ENCODE measurements at regions not wholly inside any gene's neighbourhood (a gene's known extent, or its start where the extent isn't known, plus 50 kb on each side); places are given as distances from the start of the nearest gene placed in this dataset.
"Not testable (repeated sequence)": the region's sequence is repeated elsewhere in the genome, so short reads cannot be mapped to it uniquely, and the experiment has no call there.

DNA sequence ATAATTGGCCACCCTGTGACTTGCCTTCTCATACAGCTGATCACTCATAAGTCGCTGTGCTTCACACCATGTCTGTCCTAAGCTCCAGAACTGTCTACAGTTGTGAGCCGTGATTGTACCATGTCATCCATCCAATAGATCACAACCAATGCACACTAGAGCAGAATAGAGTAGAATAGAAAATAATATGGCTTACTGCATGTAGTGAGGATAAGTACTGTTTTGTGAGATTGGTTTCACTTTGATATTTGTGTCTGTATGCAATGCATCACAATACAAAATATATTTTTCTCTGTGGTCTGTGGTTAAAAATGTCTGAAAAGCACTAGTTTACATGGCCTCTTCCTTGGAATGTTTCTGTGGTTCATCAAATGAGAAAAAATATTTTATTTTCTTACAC is 237.6 kb upstream of the PRKD1 start:
- DNase-seq: no peak

DNA sequence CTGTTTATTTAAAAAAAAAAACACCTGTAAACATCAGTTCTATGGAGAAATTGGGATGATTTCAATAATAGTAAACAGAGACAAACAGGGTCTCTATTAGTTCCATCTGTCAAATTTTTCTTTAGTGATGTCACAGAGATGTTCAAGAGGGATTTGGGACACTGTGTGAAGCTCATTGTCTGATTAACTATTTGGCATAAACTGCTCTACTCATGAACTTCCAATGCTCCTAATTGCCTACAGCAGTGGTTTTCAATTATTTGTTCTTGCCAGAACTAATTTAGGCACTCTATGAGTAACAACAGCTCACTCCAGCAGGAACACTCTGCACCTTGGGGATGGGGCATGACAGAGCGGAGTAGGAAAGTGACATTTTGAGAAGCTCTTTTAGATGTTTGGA is 250.1 kb upstream of the PRKD1 start:
- DNase-seq: no peak

DNA sequence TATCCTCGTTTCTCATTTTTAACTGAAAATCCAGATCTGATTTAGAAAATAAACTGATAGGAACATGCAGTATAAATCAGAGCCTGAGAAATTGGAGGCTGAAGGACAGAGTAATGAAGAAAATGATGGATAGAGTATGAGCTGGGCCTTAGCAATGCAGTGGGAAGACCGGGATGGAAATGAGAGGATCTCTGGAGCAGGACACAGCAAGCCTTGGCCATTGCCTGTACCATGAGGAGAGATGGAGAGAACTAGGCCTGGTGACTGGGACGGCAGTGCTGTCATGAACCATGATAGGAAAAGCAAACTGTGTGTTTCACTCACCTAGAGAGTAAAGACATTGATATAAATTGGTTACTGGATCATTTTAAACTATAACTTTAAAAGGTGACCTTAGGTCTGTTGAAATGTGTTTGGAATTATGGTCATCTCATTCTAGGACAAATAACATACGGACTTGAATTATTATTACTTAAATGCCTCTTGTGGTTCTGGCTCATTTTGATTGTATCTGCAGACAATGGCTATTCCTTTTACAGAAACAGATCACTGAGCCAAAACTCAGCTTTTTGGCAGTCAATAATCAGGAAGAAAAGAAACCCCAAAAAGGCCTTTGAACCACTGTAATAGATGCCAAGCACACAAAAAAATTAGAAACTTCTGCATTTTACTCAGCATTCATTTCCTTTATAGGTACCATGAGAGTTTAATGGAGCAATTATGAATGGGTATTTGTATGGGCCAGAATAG is 251.9 kb upstream of the PRKD1 start:
- DNase-seq: no peak

DNA sequence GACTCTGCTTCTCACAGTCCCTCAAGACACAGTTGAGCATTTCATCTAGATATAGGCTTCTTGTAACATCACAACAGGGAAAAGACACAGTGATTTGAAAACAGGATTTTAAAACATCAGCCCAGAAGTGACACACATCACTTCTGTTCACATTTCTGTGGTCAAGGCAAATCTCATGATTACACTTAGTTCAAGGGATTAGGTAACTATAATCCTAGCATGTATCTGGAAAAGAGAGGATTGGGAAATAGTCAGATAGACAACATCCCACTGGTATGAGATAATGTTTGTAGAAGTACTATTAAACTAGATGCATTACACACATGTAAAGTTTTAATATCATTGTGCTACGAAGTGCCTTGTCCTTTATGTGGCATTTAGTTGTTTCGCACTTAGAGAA is 252.6 kb upstream of the PRKD1 start:
- no peak for DNase-seq

DNA sequence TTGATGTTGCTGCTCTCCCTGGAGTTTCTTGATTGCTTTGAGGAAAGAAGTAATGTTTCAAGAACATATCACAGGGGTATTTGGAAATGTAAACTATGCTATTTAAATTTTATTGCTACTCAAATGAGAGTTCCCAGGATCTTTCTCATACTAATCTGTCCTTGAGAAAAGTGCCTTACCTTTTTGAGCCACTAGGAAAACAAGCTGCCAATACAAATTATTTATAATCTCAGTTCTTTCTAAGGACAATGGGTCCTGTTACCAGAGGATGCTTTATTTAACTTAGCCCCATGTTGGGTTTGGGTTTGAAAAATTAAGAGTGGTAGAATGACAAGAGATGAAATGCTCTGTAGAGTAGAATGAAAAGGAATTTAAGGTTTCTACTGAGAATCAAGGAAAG is 258.2 kb upstream of the PRKD1 start:
- no peak for DNase-seq

DNA sequence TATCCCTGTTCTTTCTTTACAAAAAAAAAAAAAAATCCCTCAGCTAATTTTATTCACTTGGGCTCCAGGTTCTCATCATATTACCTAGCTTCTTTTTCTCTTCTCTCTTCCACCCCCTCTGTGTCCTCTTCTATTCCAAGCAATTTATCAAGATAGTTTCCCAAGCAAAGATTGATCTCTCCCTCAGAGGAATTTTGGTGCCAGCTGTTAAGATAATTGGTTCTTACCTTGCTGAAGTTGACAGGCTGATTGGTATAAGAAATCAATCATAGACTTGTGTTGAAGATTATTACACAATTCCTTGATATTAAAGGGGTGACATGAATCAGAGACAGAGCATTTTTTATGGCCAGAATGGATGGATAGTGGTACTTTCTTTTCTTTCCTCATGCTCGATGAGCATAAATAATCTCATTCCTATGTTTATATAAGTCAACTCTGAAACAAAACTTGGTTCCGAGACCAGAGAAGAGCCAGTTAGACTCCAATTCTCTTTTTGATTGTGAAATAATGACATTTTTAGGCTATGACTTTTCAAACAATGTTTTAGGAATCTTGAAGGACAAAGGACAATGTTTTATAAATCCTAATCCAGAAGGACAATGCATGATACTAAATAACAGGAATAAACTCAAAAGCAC is 264.1 kb upstream of the PRKD1 start:
- no peak for DNase-seq

DNA sequence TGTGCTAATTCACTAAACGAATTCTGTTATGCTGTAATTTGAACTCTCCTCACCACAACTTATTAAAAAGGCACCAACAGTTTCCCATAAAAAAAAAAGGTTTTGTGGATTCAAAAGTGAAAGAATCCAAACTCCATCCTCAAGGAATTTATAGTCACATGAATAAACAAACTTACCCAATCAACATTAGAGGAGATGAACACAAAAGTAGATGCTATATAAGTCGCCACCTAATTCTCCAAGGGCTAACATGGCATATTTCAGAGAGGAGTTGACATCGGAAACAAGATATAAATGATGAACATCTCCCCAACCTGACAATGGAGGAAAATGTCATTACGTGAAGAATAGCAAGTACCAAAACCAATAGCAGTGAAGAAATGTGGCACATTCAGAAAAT is 265.5 kb upstream of the PRKD1 start:
- no peak for DNase-seq

DNA sequence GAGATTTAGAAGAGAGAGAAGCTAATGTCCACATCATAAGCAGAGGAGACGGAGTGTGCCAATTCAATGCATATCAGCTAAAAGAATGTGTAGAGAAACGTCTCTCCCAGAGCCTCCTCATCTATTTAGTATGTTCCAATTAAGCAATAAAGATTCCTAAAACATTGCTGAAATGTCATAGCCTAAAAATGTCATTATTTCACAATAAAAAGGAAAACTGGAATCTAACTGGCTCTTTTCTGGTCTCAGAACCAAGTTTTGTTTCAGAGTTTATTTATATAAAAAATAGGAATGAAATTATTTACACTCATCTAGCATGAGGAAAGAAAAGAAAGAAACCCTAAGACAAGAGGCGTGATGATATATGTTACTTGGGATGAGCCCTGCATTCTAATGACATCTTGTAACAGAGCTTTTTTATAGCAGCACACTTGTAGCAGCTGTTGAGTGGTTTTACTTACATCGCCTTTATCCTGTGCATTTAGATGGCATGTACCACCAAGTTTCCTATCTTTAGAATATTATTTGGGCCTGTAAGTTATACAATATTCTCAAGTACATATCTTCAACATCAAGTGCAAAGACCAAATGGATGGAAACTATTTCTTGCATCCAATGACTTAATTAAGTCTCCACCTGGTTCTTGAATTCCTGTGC is 266.3 kb upstream of the PRKD1 start:
- DNase-seq: no peak

DNA sequence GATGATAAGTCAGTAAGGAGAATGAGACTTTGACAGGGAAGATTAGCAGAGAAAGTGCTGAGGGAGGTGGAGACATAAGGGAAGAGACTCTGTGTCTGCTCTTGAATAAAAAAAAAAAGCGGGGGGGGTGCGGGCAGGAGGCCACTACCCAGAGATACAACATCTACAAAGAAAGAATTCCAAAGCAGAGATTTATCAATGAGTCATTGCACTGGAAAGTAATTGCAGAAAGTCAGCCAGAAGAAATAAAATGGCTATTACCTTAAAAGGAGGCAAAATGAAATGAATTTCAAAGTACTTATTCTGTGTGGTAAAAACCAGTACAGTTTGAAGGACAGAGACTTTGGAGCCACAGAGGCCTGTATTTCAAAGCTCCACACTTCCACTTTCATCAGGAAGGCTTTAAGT is 267.1 kb upstream of the PRKD1 start:
- no peak for DNase-seq

DNA sequence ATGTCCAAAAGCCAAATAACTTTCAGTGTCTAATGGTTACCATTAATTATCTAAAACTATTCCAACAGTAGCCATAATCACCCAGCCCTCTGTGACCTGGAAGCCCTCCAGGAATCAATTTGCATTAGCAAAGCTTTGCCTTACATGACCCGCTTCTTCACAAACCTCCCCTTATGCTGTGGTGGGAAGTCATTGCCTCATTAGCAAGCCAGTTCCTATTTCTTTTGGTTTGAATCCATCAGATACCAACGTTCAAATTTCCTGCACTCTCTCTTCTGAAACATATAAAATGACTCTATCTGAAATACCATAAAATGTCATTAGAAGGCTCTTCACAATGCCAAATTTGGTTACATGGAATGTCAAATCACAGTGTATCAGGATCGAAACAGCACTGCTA is 268.3 kb upstream of the PRKD1 start:
- no peak for DNase-seq

DNA sequence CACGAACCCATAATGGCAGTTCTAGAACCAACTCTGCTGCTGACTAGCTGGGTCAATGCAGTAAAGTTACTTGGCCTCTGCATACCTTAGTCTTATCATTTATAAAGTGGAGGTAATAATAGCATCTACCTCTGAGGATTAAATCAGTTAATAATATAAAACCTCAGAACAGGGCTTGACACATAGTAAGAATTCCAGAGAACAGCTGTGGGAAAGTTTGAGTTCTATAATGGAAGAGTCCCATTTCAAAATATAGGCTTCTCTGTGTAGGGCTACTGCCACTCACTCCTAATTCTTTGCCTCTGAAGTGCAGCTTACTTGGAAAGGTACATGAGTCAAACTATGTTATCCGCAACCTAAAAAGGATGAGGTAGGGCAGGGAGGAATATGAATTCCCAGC is 269.2 kb upstream of the PRKD1 start:
- no peak for DNase-seq

DNA sequence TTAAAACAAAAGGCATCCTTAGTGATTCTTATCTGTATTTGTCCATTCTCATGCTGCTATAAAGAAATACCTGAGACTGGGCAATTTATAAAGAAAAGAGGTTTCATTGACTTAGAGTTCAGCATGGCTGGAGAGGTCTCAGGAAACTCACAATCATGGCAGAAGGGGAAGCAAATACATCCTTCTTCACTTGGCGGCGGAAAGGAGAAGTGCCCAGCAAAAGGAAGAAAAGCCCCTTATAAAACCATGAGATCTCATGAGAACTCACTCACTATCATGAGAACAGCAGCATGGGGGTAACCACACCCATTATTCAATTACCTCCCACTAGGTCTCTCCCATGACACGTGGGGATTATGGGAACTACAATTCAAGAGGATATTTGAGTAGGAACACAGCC is 271.1 kb upstream of the PRKD1 start:
- DNase-seq: not testable (repeated sequence)

DNA sequence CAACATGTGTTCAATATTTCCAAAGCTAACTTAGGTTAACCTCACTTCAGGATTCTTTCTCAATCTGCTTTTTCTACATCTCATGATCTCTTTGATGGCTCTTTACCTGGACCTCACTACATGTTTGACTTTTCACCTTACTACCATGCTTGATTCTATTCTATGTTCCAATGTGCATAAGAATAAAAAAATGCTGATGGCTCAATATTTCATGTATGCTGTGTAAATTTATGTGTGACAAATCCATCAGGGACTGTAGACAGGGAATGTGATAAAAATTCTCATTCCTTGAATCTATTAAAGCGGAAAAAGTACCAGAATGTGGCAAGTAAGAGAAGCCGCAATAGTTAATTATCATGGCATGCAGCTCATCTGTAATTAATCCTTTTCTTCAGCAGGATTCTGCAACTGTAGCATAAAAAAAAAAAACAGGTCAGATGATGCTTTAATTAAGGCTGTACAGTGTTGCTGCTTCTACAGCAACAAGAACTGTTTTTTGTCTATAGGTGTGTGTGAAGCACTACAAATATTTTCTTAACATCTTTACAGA is 276.9 kb upstream of the PRKD1 start:
- DNase-seq: no peak

DNA sequence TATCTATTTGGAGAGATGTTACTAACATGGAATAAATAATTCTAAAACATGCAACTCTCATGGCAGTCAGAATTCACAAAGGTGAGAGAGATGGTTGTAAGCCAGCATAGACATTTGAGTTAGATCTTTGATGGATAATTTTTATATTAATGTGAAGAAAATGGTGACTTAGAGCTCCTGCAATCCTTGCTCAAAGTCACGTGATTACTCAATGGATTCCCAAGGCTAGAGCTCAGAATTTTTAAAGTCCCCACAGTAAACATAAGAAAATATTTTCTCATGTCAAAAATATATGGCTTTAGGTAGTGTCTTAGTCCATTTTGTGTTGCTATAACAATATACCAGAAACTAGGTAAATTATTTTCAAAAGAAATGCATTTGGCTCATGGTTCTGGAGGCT is 281.5 kb upstream of the PRKD1 start:
- no peak for DNase-seq

DNA sequence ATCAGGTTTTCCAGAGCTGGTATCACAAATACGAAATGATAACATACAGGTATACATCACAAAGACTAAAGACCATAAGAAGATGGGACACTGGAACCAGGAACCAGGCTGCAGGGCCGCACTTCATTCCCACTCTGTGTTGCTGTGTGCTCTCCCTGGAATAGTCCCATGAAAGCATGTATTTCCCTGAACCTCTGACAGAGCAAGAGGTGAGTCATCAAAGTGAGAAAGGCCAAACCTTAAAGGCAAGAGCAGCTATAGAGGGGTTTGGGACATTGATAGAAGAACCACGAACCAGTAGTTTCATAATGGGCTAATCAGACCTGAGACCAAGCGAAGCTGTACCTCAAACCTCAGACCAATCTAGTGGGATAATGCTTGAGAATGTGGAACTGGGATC is 283.0 kb upstream of the PRKD1 start:
- no peak for DNase-seq

DNA sequence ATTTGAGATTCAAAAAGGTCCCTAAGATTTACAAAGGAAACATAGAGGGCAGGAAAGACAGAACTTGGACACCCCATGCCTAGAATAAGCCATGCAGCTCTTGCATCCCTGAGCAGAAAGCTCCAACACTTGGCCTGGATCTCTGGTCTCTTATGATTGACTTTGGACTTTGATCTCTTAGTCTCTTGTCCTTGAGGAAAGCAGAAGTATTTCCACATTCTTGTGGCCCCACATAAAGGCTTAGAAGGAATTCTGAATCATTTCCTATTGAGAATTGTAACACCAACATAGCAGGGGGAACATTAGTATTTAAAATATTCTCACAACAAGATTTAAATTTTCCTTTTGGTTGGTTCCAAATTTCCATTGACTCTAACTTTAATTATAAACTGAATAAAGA is 283.7 kb upstream of the PRKD1 start:
- no peak for DNase-seq

DNA sequence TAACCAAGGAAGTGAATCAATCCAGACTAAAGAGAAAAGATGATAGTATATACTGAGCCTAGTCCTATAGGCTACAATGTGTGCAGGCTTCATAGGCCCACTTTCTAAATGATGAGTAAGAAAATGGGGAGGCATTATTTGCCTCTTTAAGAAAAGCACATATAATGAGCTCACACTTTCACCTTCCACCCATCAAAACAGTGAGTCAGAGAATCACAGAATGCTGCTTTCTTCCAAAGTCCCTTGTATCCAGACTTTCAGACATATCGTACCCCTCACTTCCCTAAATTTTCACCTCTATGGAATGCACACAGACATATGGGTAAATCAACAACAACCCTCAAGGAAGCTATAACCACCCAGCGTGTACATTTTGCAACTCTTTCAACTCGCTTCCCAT is 286.4 kb upstream of the PRKD1 start:
- DNase-seq: no peak

DNA sequence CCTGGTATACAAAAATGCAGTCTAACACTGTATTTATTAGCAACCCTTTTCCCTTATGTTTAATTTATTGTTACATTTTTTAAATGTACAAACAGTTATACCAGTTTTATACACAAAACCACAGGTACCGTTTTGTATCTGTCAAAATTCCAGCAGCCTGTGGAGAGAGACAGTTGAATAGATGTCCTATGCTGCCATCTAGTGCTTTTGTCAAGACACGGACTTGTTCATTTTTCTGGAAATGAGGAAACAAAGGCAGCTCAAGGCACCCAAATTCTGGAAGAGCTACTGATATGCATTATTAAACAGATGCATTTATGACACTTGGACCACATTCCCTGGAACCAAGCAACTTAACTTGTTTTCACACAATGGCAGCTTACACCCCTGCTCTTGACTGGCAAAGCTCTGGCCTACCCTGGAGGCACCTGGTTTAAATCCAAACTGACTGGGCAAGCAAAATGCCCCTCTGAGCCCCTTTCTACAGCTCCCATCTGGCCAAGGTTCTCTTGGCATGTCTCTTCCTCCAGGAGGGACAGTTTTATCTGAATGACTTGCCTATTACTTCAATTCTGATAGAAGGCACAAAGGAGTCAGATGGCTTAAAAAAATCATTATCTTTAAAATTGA is 286.9 kb upstream of the PRKD1 start:
- DNase-seq: no peak

DNA sequence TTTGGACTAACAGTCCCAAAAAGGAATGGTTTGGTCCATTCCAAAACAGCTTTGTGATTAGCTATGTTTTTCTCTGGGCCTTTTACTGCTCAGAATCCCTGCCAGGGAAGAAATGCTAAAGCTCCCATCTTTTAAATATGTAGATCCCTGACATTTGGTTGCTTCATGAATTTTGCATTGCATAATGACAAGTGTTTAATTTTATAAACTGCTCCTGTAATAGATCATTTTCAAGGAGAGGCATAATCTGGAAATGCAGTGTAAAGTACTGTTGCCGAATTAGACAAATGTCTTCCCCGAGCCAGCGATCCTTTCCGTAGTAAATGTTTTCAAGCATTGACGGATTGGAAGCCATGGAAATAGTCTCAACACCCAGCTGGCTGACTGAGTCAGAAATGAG is 291.3 kb upstream of the PRKD1 start:
- no peak for DNase-seq

DNA sequence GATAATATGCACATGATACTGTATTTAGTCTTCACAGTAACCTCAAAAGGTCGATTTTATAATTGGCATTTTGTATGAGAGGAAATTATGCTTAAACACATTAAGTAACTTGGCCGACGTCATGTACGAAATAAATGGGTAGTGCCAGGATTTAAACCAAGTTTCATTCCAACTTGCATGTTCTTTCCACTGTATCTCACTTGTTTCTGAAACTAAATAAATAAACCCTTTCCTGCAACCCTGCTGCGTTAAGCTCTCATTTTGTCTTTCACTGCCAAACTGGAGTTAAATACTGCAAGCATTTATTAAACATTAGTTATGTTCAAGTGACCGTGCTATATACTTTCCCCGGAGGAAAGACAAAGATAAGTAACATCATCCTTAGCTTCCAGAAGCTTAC is 293.9 kb upstream of the PRKD1 start:
- no peak for DNase-seq

DNA sequence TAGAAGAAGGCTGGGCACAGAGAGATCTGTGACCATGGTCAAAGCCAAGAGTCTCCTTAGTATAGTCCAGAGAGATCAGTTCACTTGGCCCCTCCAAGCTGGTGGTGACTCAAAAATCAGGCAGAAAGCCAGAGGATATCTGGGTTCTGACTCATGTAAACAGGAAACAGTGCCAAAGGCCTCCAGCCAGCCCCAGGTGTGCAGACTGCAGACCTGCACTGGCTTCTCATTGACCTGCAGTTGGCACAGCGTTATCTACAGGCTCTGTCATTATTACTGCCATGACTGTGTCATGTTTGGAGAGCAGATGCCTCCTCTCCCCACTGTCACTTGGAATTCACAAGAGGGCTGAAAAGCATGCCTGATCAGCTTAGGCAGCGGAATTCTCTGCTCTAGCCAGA is 295.7 kb upstream of the PRKD1 start:
- DNase-seq: no peak

DNA sequence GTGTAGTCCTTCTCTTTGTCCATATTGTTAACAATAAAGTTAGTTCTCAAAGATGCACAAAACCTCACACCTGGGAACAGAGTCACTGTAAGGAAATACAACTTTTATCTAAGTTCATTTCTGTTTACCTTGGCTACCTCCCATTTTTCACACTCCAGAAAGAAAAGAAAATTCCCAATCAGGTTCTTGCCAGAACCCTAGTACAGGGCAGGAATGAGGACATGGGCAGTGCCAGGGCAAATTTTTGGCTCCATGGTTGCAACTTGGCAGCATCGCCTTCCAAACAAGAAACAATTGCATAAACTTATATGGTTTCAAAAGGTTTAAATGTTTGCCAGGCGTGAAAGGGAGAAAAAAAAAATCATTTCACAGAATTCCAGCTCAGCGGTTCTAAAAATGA is 296.3 kb upstream of the PRKD1 start:
- DNase-seq: no peak

DNA sequence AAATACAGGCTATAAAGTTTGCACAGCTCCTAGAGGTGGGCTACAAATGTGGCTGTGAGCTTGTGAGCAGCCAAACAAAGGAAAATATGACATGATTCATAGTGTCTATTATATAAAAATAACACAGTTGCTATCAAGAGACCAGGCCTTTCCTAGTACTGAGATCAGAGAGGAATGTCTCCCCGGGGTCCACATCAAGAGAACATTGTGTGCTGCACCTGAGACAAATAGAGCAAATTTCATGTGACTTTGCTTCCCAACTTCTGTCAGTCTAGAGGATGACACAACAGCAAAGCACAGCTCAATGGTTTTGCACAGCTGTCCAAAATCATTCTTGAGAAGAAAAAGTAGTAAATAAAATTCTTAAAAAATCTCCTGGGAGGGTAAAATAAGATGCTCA is 297.5 kb upstream of the PRKD1 start:
- no peak for DNase-seq

DNA sequence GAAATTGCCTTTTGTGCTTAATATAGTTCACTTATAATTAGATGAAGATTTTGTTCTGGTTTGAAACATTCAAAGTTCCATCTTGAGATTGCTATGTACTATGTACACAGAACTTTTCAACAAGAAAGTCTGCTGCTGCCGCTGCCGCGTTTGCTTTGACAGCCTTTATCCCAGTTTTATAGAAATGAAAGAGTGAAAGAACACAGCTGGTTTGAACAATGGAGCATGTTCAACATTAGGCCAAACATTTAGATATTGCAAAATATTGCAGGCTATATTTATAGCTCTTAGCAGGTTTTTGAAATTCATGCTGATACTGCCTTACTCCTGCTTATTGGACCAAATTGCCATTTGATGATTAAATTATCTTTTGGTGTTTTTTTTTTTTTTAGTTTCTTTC is 299.8 kb upstream of the PRKD1 start:
- DNase-seq: no peak

All from activated CD4-positive, alpha-beta T cell treated with anti-CD3 and anti-CD28 coated beads, Interleukin-2, amount 50 U/mL, for 1 hour (primary cell).